Tibial nerve (tissue), 4 donors: ENCODE measurements at regions not wholly inside any gene's neighbourhood (a gene's known extent, or its start where the extent isn't known, plus 50 kb on each side); places are given as distances from the start of the nearest gene placed in this dataset.
"Not testable (repeated sequence)": the region's sequence is repeated elsewhere in the genome, so short reads cannot be mapped to it uniquely, and the experiment has no call there.

Experiments used
- DNase-seq, 2 donors: peaks; one replicate each; pipeline ENCODE4 v3.0.0-alpha.2; 2019; ENCODE audit warnings: low spot score in 2 of 2
- H3K27ac ChIP-seq, 4 donors: fragments of 200-600 bp; sonication (generic) in 3 of 4; one replicate each; pipeline ENCODE4 v1.5.1; 2017 to 2019; ENCODE audit warnings: mild to moderate bottlenecking in 1 of 4
- H3K27me3 ChIP-seq, 2 donors: fragments of 200-600 bp; sonication (generic) in 1 of 2; one replicate each; pipeline versions ENCODE4 v1.5.1 to v1.6.0; 2017 to 2019
- H3K36me3 ChIP-seq, 3 donors: fragments of 200-600 bp; sonication (generic); one replicate each; pipeline ENCODE4 v1.5.1; 2018 to 2019
- H3K4me1 ChIP-seq, 4 donors: fragments of 200-600 bp; sonication (generic) in 3 of 4; one replicate each; pipeline ENCODE4 v1.5.1; 2017 to 2019
- H3K4me3 ChIP-seq, 4 donors: fragments of 200-600 bp; sonication (generic) in 3 of 4; one replicate each; pipeline ENCODE4 v1.5.1; 2017 to 2019; ENCODE audit warnings: mild to moderate bottlenecking in 1 of 4, moderate library complexity in 1 of 4
- H3K9me3 ChIP-seq, 4 donors: fragments of 200-600 bp; sonication (generic) in 3 of 4; one replicate each; pipeline ENCODE4 v1.5.1; 2017 to 2019
- EP300 ChIP-seq, 2 donors: sonication (generic); formaldehyde crosslinking; IDR thresholded peaks; one replicate each; pipeline ENCODE4 v1.6.1; 2017; ENCODE audit warnings: antibody characterized with exemption in 2 of 2, mild to moderate bottlenecking in 1 of 2
- POLR2A ChIP-seq, 2 donors: fragments of 450-650 bp; IDR thresholded peaks; one replicate each; pipeline ENCODE4 v1.6.1; 2017; ENCODE audit warnings: antibody characterized with exemption in 2 of 2, mild to moderate bottlenecking in 2 of 2, moderate library complexity in 2 of 2
- WGBS, 2 donors: methylation state at CpG; one replicate each; pipeline ENCODE4 v1.1.5; 2018; 5-methylcytosine and 5-hydroxymethylcytosine counted together
- TF ChIP-seq, protein P1 (sequence below), 5 experiments: fragments of 200-600 bp in 3 of 5; fragments of 450-650 bp in 2 of 5; sonication (generic) in 3 of 5; IDR thresholded peaks; one replicate each; pipeline ENCODE4 v1.5.1; 2016 to 2019; ENCODE audit warnings: antibody characterized with exemption in 5 of 5, mild to moderate bottlenecking in 3 of 5, moderate library complexity in 2 of 5

DNA sequence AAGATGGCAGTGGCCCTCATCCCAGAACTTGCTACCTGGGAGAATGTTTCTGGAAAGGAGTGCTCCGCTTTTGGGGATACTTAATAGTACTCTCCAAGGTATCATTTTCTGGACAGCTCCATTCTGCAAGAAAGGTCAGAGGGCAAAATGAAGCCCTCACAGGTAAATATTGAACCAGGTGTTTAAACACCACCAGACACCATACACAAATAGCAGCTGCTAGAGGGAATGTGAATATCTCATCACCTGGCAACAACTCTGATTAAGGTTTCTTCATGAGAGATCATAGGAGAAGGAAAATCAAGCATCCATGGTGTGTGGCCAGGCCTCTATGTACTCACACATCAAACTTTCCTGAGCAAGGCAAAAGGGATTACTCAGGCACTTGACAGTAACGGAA lies 226.1 kb upstream of the FAT3 start:
- Histone ChIP-seq H3K27me3 (no peaks in the 10 kb centered on the region), H3K4me3 (no peak overlapping the region), H3K4me1 (no peaks in the 10 kb centered on the region), H3K36me3 (no peaks in the 10 kb centered on the region), H3K27ac (no peak overlapping the region), H3K9me3 (no peaks in the 10 kb centered on the region)
- TF ChIP-seq EP300 (IDR thresholded peaks at IDR 0.05) (no peak), POLR2A (IDR thresholded peaks at IDR 0.05) (no peak)
- TF ChIP-seq, protein P1, sequence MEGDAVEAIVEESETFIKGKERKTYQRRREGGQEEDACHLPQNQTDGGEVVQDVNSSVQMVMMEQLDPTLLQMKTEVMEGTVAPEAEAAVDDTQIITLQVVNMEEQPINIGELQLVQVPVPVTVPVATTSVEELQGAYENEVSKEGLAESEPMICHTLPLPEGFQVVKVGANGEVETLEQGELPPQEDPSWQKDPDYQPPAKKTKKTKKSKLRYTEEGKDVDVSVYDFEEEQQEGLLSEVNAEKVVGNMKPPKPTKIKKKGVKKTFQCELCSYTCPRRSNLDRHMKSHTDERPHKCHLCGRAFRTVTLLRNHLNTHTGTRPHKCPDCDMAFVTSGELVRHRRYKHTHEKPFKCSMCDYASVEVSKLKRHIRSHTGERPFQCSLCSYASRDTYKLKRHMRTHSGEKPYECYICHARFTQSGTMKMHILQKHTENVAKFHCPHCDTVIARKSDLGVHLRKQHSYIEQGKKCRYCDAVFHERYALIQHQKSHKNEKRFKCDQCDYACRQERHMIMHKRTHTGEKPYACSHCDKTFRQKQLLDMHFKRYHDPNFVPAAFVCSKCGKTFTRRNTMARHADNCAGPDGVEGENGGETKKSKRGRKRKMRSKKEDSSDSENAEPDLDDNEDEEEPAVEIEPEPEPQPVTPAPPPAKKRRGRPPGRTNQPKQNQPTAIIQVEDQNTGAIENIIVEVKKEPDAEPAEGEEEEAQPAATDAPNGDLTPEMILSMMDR (IDR thresholded peaks at IDR 0.05) = no peak
- 84 to 95% methylated on average over 2 of the region's 2 CpGs for WGBS, 2 donors
- no peak for DNase-seq

DNA sequence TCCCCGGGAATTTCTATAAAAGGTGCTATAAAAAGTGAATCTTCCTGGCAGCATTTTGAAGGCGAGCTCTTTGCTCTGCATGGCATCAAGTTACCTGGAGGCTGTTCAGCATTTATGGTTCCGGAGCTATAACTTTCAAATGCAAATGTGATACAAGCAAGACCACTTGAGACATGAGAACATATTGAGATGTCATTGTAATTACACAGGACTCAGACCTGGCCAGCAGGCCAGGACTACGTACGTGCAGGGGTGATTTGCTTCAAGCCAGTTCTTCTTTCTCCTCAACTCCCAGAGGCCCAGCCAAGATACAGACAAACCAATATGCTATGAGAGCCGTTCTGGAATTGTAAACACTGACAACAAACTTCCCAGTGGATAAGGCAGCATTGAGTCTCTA lies 227.4 kb upstream of the FAT3 start:
- Histone ChIP-seq H3K4me1 (no peaks in the 10 kb centered on the region), H3K36me3 (no peaks in the 10 kb centered on the region), H3K4me3 (no peak overlapping the region), H3K27ac (no peak overlapping the region), H3K9me3 (no peaks in the 10 kb centered on the region), H3K27me3 (no peaks in the 10 kb centered on the region)
- no peak for TF ChIP-seq POLR2A (IDR thresholded peaks at IDR 0.05)
- TF ChIP-seq, protein P1 (IDR thresholded peaks at IDR 0.05) = no peak
- no peak for TF ChIP-seq EP300 (IDR thresholded peaks at IDR 0.05)
- 68 to 72% methylated on average over 6 of the region's 6 CpGs for WGBS, 2 donors
- DNase-seq = no peak

DNA sequence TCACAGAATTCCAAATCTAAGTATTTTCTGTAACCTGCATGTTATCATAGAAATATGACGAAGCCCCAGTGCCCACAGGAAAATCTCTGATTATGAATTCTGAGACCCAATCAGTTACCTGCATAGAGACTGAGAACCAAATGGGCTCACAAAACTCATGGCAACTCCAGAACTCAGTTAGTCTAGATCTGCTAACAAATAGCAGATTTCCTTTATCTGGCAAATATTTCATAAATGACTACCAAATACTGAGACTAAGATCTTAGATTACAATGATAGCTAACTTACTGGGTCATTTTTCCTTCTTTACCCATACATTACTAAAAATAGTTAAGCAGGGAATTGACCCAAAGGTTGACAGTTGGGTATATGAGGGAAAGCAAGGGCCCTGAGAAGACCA lies 228.1 kb upstream of the FAT3 start:
- no peak overlapping the region for H3K27ac ChIP-seq
- H3K9me3 ChIP-seq = no peaks in the 10 kb centered on the region
- no peak for DNase-seq
- 67 to 70% methylated on average over 1 of the region's 1 CpG for WGBS, 2 donors
- TF ChIP-seq, protein P1 (IDR thresholded peaks at IDR 0.05) = no peak
- no peak for TF ChIP-seq POLR2A (IDR thresholded peaks at IDR 0.05)
- TF ChIP-seq EP300 (IDR thresholded peaks at IDR 0.05) = no peak
- no peaks in the 10 kb centered on the region for H3K4me1 ChIP-seq
- H3K4me3 ChIP-seq = no peak overlapping the region
- H3K27me3 ChIP-seq = no peaks in the 10 kb centered on the region
- no peaks in the 10 kb centered on the region for H3K36me3 ChIP-seq

DNA sequence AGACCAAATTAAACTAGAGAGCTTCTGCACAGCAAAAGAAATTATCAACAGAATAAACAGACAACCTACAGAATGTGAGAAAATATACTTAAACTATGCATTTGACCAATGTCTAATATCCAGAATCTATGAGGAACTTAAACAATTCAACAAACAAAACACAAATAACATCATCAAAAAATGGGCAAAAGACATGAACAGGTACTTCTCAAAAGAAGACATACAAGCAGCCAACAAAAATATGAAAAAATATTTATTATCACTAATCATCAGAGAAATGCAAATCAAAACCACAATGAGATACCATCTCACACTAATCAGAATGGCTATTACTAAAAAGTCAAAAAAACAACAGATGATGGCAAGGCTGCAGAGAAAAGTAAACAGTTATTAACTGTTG lies 236.2 kb upstream of the FAT3 start:
- H3K4me3 ChIP-seq, H3K27ac ChIP-seq, H3K27me3 ChIP-seq, H3K36me3 ChIP-seq, H3K9me3 ChIP-seq, H3K4me1 ChIP-seq, DNase-seq: not testable (repeated sequence)

DNA sequence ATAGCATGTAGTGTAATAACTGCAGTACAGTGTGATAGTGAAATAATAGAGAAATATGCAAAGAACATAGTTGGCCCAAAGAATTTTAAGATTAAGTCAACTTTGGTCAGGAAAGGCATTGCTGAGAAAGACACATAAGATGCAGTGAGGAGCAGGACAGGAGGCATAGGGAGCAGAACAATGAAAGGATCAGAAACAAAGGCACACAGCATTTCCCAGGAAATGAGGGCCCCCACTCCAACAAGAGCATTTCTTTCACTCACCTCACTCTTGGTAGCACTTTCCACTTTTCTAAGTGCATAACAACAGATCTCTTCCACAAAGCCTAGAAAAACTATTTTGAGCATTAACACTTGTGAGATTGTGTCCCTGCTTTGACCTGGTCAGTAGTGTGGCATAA lies 238.4 kb upstream of the FAT3 start:
- Histone ChIP-seq H3K36me3 (no peaks in the 10 kb centered on the region), H3K27me3 (no peaks in the 10 kb centered on the region), H3K4me1 (no peaks in the 10 kb centered on the region), H3K4me3 (no peak overlapping the region), H3K9me3 (peaks cover 0 to 6% (median 0%) of the 10 kb centered on the region in 4 donors), H3K27ac (no peak overlapping the region)
- no peak for DNase-seq
- TF ChIP-seq EP300 (IDR thresholded peaks at IDR 0.05) (no peak), POLR2A (IDR thresholded peaks at IDR 0.05) (no peak)
- TF ChIP-seq, protein P1 (IDR thresholded peaks at IDR 0.05) = no peak

DNA sequence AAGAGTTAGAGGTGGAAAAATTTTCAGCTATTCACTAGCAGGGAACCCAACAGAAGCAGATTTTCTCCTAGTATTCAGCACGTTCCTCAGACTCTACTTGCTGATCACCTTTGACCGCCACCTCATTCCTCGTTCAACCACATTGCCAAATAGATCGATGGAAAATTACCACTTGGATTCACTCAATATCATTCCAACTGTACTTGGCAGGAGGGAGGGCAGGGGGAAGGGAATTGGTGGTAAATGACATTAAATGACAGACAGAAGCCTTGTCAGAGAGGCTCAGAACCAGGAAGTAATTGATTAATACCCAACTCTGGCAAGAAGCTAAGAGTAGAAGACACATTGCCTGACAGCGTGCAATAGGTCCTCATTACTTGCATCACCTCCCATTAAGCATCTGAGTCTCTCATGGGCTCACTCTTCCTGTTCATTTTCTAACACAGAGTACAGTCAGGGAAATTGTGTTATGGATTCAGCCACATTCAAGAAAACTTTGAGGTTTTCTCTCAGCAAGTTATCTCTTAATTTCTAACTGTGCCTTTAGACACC lies 240.5 kb upstream of the FAT3 start:
- H3K36me3 ChIP-seq = no peaks in the 10 kb centered on the region
- 78 to 82% methylated on average over 5 of the region's 5 CpGs for WGBS, 2 donors
- H3K27ac ChIP-seq = no peak overlapping the region
- DNase-seq = no peak
- peaks cover 0 to 6% (median 0%) of the 10 kb centered on the region in 4 donors for H3K9me3 ChIP-seq
- H3K4me1 ChIP-seq = no peaks in the 10 kb centered on the region
- TF ChIP-seq POLR2A (IDR thresholded peaks at IDR 0.05) (no peak), EP300 (IDR thresholded peaks at IDR 0.05) (no peak)
- TF ChIP-seq, protein P1 (IDR thresholded peaks at IDR 0.05) = no peak
- no peak overlapping the region for H3K4me3 ChIP-seq
- no peaks in the 10 kb centered on the region for H3K27me3 ChIP-seq
